Activated CD8-positive, alpha-beta memory T cell treated with anti-CD3 and anti-CD28 coated beads, Interleukin-2, amount 50 U/mL, for 48 hours (primary cell): ENCODE measurements at regions not wholly inside any gene's neighbourhood (a gene's known extent, or its start where the extent isn't known, plus 50 kb on each side); places are given as distances from the start of the nearest gene placed in this dataset.

Experiments used
- DNase-seq: peaks from one replicate; pipeline ENCODE4 v3.0.0-alpha.2; 2020

- DNase-seq, result no peak
These were observed 55.3 kb upstream of the POM121L12 start for GRCh38 chr7:52980129-52980528.

- no peak for DNase-seq
These were observed 62.3 kb upstream of the POM121L12 start for GRCh38 chr7:52973126-52973525.

GRCh38 chr7:52962402-52963076, 72.9 kb upstream of the POM121L12 start:
- no peak for DNase-seq

GRCh38 chr7:52961084-52961483, 74.3 kb upstream of the POM121L12 start:
- no peak for DNase-seq

GRCh38 chr7:52959878-52960660, 75.4 kb upstream of the POM121L12 start:
- no peak for DNase-seq

- no peak for DNase-seq
These were observed 76.1 kb upstream of the POM121L12 start for GRCh38 chr7:52959336-52959735.

- no peak for DNase-seq
These were observed 76.8 kb upstream of the POM121L12 start for GRCh38 chr7:52958621-52959140.

GRCh38 chr7:52956379-52956915, 79.0 kb upstream of the POM121L12 start:
- DNase-seq, result no peak

GRCh38 chr7:52955522-52955921, 79.9 kb upstream of the POM121L12 start:
- no peak for DNase-seq

GRCh38 chr7:52944921-52945320, 90.5 kb upstream of the POM121L12 start:
- DNase-seq, result no peak

GRCh38 chr7:52940481-52940880, 95.0 kb upstream of the POM121L12 start:
- no peak for DNase-seq

GRCh38 chr7:52938455-52939133, 96.8 kb upstream of the POM121L12 start:
- no peak for DNase-seq

GRCh38 chr7:52936750-52937149, 98.7 kb upstream of the POM121L12 start:
- DNase-seq, result no peak

- no peak for DNase-seq
These were observed 106.8 kb upstream of the POM121L12 start for GRCh38 chr7:52928591-52928990.

GRCh38 chr7:52925332-52925731, 110.1 kb upstream of the POM121L12 start:
- DNase-seq, result no peak

GRCh38 chr7:52920977-52921376, 114.5 kb upstream of the POM121L12 start:
- DNase-seq, result no peak

GRCh38 chr7:52917982-52918578, 117.4 kb upstream of the POM121L12 start:
- DNase-seq, result no peak

GRCh38 chr7:52911795-52912194, 123.6 kb upstream of the POM121L12 start:
- DNase-seq, result no peak

GRCh38 chr7:52911326-52911725, 124.1 kb upstream of the POM121L12 start:
- DNase-seq, result no peak

GRCh38 chr7:52909935-52910334, 125.5 kb upstream of the POM121L12 start:
- DNase-seq, result no peak

GRCh38 chr7:52909131-52909530, 126.3 kb upstream of the POM121L12 start:
- no peak for DNase-seq

GRCh38 chr7:52897713-52898112, 137.7 kb upstream of the POM121L12 start:
- DNase-seq, result no peak

GRCh38 chr7:52897288-52897687, 138.1 kb upstream of the POM121L12 start:
- no peak for DNase-seq
